AG04450 (cell line): ENCODE measurements at regions not wholly inside any gene's neighbourhood (a gene's known extent, or its start where the extent isn't known, plus 50 kb on each side); places are given as distances from the start of the nearest gene placed in this dataset.

ENCODE experiments used
- CTCF ChIA-PET: fragments of 300-600, 350-600 bp; formaldehyde crosslinking; extraction: SDS; loops from one replicate; lab custom pipeline; 2022; ENCODE audit warnings: antibody characterized with exemption, inconsistent platforms; lab: Charles Lee
- POLR2A ChIA-PET: fragments of 350-600 bp; formaldehyde crosslinking; extraction: SDS; loops from one replicate; lab custom pipeline; 2021; ENCODE audit warnings: antibody characterized with exemption, inconsistent platforms; lab: Yijun Ruan, JAX
- DNase-seq: peaks from one replicate; pipeline ENCODE4 v3.0.0-alpha.2; 2011; ENCODE audit warnings: low read depth, low spot score
- H3K27ac ChIP-seq: one replicate; pipeline ENCODE4 v1.5.1; 2012; ENCODE audit warnings: low read depth, low read length, control low read depth
- H3K27me3 ChIP-seq: one replicate; pipeline ENCODE4 v1.6.0; 2012; ENCODE audit warnings: low read length; ENCODE audit not compliant: control insufficient read depth, insufficient read depth
- H3K4me3 ChIP-seq: 2 replicates; pipeline ENCODE4 v1.5.1; 2011; ENCODE audit warnings: mild to moderate bottlenecking, low read depth, low read length, control low read depth
- H3K9me3 ChIP-seq: 2 replicates; pipeline ENCODE4 v1.5.1; 2012; ENCODE audit warnings: low read length; ENCODE audit not compliant: control insufficient read depth, insufficient read depth
- CTCF ChIP-seq: IDR thresholded peaks from 2 replicates; pipeline ENCODE4 v1.5.1; 2011; ENCODE audit warnings: low read depth, low read length, control low read depth, inconsistent platforms

- ChIA-PET CTCF (no interaction called here), POLR2A (no interaction called here)
- no peaks in the 10 kb centered on the region for H3K9me3 ChIP-seq
- no peak for DNase-seq
- no peak for TF ChIP-seq CTCF
- no peaks in the 10 kb centered on the region for H3K27me3 ChIP-seq
- H3K27ac ChIP-seq, result no peak overlapping the region
- H3K4me3 ChIP-seq, result no peak overlapping the region
Measured at GRCh38 chr3:150101016-150101415, 130.3 kb upstream of the PFN2 start.

- Histone ChIP-seq H3K4me3 (no peak overlapping the region), H3K27me3 (no peaks in the 10 kb centered on the region), H3K27ac (no peak overlapping the region), H3K9me3 (no peaks in the 10 kb centered on the region)
- ChIA-PET CTCF (interaction anchor here (0.7 to 1.6 kb wide), 2 partner anchors 24 to 122 kb away, joined by 3 to 4 read pairs; no protein-coding TSS in a partner anchor), POLR2A (no interaction called here)
- TF ChIP-seq CTCF, result no peak
- no peak for DNase-seq
Measured at GRCh38 chr3:150098621-150099020, 127.9 kb upstream of the PFN2 start.

DNA sequence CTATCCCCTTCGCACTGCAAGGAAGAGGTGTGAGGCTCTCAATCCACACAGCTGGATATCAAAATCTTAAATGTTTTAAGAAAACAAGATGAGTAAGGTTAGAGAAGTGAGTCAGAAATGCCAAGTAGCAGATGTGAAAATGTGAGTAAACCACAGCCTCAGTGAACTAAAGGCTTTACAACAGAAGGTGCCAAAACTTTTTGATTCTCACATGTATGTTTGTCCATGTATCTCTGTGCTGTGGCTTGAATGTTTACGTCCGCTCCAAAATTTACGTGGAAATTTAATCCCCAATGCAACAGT lies 126.8 kb upstream of the PFN2 start:
- Histone ChIP-seq H3K27ac (no peak overlapping the region), H3K9me3 (no peaks in the 10 kb centered on the region), H3K27me3 (no peaks in the 10 kb centered on the region), H3K4me3 (no peak overlapping the region)
- DNase-seq, result no peak
- TF ChIP-seq CTCF, result no peak
- ChIA-PET CTCF (no interaction called here), POLR2A (no interaction called here)

DNA sequence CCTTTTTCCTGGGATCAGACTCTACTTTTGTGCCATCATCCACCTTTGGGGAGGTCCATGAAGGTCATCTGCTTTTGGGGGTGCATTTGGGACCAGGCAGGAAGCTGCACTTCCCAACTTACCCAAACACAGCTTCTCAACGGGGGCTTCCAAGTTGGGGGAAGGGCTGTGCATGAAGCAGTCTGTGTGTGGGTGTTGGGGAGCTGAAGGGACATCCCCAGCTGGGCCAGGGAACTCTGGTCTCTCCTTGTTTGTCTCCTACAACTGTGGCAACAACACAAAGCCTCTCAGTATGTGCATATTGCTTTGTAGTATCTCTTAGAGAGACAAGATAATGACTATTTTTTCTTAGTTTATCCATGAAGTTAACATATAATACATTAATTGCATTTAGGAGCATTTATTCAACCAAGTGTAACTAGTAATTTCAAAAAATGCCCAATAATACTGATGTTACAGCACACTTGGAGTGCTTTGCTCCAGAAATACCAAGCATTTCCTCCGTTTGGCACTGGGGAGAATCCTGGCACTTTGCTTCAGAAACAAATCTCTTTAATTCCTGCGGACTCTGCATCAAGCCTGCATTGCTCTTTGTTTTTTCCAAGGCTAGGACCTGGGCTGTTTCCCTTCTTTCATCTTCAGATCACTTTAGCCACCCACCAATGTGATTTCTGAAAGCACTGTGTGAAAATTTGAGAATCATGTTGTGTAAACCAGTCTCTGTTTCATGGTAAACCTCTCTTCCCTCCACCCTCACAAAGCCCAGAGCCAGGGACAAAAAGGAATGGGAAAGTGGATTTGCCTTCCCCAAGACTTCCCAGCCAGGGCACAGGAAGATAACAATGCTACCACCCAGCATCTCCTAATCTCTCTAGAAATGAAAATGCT lies 126.2 kb upstream of the PFN2 start:
- Histone ChIP-seq H3K9me3 (no peaks in the 10 kb centered on the region), H3K4me3 (no peak overlapping the region), H3K27ac (no peak overlapping the region), H3K27me3 (no peaks in the 10 kb centered on the region)
- DNase-seq, result no peak
- TF ChIP-seq CTCF, result no peak
- CTCF ChIA-PET, result interaction anchor here (0.8 kb wide), 1 partner anchor 124 kb away, joined by 3 read pairs; no protein-coding TSS in a partner anchor
- POLR2A ChIA-PET, result no interaction called here

DNA sequence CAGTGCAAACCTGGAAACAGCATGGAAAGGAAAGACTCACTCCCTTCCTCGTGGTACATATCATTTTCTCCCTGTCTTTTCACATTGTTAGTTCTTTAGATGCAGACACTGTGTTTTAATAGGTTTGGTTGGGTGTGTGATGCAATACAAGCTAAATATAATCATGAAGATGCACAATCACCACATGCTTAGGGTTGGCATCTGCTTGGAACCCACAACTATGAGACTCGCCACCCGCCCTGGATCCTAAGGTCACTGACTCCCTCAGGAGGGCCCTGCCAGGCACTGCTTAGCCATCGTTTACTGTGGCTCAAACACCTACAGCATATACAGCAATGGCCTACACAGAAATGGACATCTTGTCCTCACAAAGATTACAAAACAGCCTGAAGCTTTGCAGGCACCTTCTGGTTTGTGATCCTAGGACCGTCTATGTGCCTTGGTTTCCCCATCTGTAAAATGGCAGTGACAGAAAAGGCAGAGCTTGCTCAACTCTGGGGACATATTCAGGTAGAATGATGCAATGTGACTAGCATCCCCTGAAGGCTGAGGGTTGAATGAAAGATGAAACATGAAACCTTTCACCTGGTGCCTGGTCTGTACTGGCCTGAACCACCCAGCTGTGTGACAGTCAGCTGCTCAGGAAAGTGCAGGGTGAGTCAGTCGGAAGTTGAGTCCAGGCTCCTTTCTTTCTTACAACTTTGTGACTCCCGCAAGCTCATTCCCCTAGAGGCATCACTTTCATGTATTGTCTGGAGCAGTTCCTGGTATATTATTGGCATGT lies 123.6 kb upstream of the PFN2 start:
- POLR2A ChIA-PET, result no interaction called here
- Histone ChIP-seq H3K27me3 (no peaks in the 10 kb centered on the region), H3K27ac (no peak overlapping the region), H3K4me3 (no peak overlapping the region), H3K9me3 (no peaks in the 10 kb centered on the region)
- no peak for TF ChIP-seq CTCF
- CTCF ChIA-PET, result interaction anchor here (1.0 kb wide), 1 partner anchor 90 kb away, joined by 4 read pairs; no protein-coding TSS in a partner anchor
- DNase-seq, result no peak
